ENCODE measurements at regions not wholly inside any gene's neighbourhood (a gene's known extent, or its start where the extent isn't known, plus 50 kb on each side); places are given as distances from the start of the nearest gene placed in this dataset.
"Not testable (repeated sequence)": the region's sequence is repeated elsewhere in the genome, so short reads cannot be mapped to it uniquely, and the experiment has no call there.

GRCh38 chr14:84891404-84891803 is 638.5 kb upstream of the FLRT2 start:
- no peak for DNase-seq (ENCODE audit: low read depth)

DNA sequence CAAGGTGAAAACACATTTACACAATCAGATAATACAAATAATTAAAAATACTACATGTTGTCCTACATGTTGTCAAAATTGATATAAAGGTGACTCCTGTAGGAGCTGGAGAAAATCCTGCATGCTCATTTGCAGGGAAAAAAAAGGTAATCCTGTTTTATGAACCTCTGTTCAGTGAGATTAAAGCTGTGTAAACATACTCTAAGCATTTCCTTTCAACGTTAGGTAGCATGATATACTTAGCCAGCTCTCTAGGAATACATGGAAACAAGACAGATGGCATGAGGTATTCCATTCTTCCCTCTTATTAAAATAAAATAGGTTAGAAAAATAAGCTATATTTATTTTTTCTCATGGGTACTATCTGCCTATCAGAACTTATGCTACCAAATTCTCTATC is 635.7 kb upstream of the FLRT2 start:
- no peak for DNase-seq (ENCODE audit: low read depth)

DNA sequence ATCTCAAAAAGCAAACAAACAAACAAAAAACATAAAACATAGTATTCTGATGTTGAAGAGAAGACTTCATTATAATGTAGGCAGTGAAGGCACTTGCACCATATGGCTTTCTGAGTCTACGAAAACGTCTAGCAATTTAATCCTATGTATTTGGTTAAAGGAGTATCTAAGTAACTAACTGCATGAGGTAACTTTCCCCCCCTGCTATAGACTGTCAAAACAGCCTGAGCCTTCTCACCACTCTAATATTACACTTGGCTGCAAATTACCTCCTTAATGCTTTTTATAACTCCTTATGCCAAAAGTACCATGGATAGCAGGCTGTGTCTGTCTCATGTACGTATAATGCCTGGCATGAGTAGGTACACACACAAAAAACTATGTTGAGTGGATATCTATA is 607.6 kb upstream of the FLRT2 start:
- no peak for DNase-seq (ENCODE audit: low read depth)

DNA sequence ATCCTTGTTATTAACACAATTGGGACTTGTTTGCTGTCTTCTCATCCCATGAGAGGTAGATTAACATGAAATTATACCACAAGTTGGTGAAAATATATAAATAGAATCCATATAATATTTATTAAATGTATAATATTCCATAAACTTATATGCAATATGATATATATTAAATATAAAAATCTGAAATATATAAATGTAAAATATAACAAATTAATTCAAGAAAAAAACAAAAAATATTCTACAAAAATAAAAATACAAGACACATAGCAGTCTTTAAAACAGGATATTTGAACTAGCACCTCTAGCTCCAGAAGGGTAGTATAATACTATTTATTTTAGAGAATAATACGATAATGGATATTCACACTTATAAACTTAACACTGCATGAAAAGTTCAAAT is 603.3 kb upstream of the FLRT2 start:
- DNase-seq (ENCODE audit: low read depth): no peak

DNA sequence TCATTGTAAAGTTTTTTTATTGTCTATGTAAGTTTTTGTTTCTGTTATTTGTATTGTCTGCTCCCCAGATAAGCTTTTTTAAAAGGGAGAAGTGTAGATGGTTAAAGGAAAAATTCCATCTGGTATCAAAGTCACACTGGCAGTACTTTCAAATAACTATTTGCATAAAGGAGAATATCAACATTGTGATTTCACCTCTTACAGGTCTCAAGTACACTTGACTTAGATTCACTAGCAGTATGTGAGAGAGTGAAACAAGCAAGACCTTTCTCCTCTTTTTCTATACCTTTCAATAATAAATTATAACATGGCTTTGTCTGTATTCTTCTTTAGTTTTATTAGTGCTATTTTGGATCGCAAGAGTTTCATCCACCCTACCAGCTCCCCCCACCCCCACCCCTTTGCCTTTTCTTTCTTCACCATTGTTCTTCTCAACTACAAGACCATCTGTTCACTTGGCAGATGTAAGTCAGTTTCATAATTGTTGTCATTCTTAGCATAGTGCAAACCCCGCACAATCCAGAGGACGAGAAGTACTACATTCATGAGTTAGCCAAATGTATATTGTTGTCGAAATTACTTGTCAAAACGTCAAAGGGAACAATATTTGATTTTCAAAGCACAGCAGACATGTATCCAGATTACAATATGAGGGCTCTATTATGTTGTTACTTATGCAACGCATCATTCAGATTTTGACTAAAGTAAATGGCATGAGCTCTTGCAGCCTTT is 602.7 kb upstream of the FLRT2 start:
- no peak for DNase-seq (ENCODE audit: low read depth)

DNA sequence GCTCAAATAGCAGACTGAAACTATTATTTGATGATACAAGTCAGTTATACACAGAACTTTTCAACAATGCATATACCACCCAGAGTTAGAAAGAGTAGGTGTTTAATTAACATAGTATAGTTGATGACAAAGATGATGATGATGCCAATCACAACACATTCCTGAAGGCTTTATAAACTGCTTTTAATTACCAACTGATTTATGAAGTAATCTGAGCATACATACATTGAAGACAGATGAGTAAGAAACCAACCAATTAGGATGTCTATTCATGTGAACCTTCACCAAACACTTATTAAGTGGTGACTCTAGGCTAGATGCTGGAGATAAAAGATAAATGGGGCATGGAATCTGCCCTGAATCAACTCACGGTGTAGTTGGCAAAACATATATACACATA is 600.9 kb upstream of the FLRT2 start:
- no peak for DNase-seq (ENCODE audit: low read depth)

GRCh38 chr14:84929834-84930233 is 600.1 kb upstream of the FLRT2 start:
- no peak for DNase-seq (ENCODE audit: low read depth)

DNA sequence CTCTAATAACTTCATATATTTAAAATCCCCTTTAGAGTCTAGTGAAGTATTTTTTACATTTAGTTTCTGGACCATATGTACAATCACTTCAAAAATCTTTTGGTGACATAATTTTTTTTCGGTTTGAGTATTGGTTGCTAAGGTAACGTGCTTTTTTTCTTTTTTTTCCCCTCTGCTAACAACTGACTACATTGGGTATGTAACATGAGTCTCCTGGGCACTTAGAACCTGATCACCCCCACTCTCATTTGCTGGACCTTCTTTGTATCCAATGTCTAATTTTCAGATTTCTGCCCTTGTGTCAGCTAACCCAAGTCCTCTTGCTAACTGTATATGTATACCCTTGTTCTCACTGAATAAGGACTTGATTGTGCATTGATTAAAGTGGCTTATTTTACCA is 592.9 kb upstream of the FLRT2 start:
- DNase-seq (ENCODE audit: low read depth): no peak

- no peak for DNase-seq (ENCODE audit: low read depth)
Observed at GRCh38 chr14:84937449-84937848, 592.5 kb upstream of the FLRT2 start.

- DNase-seq (ENCODE audit: low read depth): not testable (repeated sequence)
Observed at GRCh38 chr14:84944901-84945300, 585.0 kb upstream of the FLRT2 start.

DNA sequence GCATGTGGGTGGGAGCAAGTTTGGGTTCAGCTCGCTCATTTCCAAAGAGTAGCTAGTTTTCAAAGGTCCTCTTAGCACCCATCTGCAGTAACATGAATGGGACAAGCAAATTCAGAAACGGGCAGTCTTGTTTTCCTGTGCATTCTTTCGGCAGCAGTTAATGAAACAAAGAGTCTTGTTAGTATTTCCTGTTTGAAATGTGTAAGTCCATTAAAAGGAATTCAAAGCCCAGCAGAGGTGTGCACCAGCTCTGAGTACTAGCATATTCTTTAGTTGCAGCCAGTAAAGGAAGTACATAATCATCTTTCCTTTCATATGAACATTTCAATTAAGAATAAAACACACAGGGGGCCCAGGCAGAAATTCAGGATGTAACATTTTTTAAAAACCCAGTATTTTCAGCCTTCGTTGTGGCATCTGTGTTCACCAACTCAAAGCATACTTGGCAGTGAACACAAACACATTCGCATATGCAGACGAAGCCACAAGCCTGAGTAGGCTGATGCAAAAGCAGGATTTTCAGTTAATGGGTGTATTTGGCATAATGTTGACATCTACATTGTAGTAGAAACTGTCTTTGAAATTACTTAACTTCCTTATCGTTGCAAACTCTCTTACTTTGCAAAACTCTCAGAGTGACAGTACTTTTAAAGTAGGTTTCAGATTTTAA is 570.0 kb upstream of the FLRT2 start:
- no peak for DNase-seq (ENCODE audit: low read depth)

DNA sequence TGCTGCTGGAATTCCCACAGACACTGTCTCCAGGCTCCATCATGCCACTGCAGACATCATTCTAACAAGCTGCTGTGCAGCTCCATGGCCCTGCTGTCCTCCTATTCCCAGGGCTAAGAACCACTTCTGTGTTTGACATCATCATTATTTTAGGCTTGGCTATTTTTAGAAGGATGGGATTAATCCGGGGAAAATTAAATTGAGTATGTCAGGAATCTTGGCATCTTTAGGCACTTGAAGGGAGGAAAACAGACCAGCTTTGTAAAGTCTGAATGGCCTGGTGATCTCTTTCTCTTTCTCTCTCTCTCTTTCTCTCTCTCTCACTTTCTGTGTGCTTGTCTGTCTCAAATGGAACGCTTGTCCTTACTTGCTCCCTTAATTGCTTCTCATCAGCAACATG is 568.3 kb upstream of the FLRT2 start:
- no peak for DNase-seq (ENCODE audit: low read depth)

DNA sequence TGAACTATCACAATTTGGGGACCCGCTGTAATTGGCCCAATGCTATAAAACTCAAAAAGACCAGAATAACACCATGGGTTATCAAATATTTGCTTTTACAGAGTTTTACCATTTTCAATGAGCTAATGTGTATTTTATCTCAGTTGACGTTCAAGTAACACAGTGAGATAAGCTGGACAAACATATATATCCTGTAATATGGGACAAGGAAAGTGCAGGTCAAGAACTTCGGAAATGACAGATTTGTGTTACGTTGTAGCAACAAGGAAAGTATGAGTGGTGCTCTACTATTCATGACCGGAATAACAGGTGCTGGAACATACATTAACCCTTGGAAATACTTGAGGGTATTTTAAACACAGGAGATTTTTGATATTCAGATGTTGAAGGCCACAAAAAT is 566.4 kb upstream of the FLRT2 start:
- no peak for DNase-seq (ENCODE audit: low read depth)

- DNase-seq (ENCODE audit: low read depth): no peak
Observed at GRCh38 chr14:84965279-84965678, 564.7 kb upstream of the FLRT2 start.

DNA sequence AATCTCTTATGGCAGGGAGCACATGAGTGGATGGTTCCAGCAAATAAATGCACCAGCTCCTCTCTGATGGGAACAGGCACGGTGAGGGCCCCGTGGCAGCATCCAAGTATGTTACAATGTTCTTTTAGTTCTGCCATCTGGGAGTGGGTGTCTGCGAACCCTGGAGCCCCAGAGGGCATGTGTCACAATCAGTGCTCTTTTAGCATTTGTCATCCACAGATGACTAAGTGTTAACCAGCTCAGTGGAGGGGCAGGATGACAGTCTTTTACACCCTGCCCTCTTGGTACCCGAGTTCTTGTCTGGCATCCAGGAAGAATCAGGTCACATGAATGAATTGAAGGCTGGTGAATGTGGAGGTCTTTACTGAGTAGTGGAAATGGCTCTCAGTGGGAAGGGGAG is 560.4 kb upstream of the FLRT2 start:
- no peak for DNase-seq (ENCODE audit: low read depth)

- no peak for DNase-seq (ENCODE audit: low read depth)
Observed at GRCh38 chr14:84975241-84975902, 554.6 kb upstream of the FLRT2 start.

GRCh38 chr14:84976805-84977204 is 553.1 kb upstream of the FLRT2 start:
- DNase-seq (ENCODE audit: low read depth): no peak

- no peak for DNase-seq (ENCODE audit: low read depth)
Observed at GRCh38 chr14:84987042-84987441, 542.9 kb upstream of the FLRT2 start.

- DNase-seq (ENCODE audit: low read depth): no peak
Observed at GRCh38 chr14:84988357-84988756, 541.6 kb upstream of the FLRT2 start.

DNA sequence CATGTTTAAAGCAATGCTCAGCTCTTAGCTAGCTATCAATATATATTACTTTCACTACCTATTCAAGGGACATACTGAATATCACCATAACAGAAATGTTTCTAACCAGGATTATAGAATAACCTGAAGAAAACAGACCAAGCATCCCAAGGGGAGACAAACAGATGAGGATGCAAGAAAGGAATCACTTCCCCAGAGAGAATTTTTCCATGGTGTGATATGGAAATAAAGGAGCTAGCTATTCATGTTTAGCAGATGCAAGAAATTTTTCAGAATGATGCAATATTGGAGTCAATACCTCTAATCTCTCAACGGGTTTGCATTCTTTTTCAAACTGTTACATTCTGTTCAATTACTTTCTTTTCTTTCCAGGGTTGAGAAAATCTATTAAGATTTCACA is 538.9 kb upstream of the FLRT2 start:
- DNase-seq (ENCODE audit: low read depth): no peak

GRCh38 chr14:84998216-84998615 is 531.7 kb upstream of the FLRT2 start:
- no peak for DNase-seq (ENCODE audit: low read depth)

- DNase-seq (ENCODE audit: low read depth): no peak
Observed at GRCh38 chr14:85002846-85003245, 527.1 kb upstream of the FLRT2 start.

- no peak for DNase-seq (ENCODE audit: low read depth)
Observed at GRCh38 chr14:85003805-85004204, 526.1 kb upstream of the FLRT2 start.
